ENCODE measurements at regions not wholly inside any gene's neighbourhood (a gene's known extent, or its start where the extent isn't known, plus 50 kb on each side); places are given as distances from the start of the nearest gene placed in this dataset.

- no peak for FAIRE-seq
- H3K36me3 ChIP-seq = no peaks in the 10 kb centered on the region
- no peaks in the 10 kb centered on the region for H3K4me1 ChIP-seq
- no peaks in the 10 kb centered on the region for H3K9me3 ChIP-seq
- H3K27me3 ChIP-seq = no peaks in the 10 kb centered on the region
- DNase-seq = no peak
- intact Hi-C loops (cut with DNase I) = no loop called here
- no peak overlapping the region for H3K4me3 ChIP-seq
- TF ChIP-seq, protein P1, sequence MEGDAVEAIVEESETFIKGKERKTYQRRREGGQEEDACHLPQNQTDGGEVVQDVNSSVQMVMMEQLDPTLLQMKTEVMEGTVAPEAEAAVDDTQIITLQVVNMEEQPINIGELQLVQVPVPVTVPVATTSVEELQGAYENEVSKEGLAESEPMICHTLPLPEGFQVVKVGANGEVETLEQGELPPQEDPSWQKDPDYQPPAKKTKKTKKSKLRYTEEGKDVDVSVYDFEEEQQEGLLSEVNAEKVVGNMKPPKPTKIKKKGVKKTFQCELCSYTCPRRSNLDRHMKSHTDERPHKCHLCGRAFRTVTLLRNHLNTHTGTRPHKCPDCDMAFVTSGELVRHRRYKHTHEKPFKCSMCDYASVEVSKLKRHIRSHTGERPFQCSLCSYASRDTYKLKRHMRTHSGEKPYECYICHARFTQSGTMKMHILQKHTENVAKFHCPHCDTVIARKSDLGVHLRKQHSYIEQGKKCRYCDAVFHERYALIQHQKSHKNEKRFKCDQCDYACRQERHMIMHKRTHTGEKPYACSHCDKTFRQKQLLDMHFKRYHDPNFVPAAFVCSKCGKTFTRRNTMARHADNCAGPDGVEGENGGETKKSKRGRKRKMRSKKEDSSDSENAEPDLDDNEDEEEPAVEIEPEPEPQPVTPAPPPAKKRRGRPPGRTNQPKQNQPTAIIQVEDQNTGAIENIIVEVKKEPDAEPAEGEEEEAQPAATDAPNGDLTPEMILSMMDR (IDR thresholded peaks at IDR 0.05) = no peak
- peak in 1 of 4 donors; percentile 35 for ATAC-seq
- no peak overlapping the region for H3K27ac ChIP-seq
- WGBS, 2 donors = 68 to 73% methylated on average over 11 of the region's 11 CpGs
Measured at GRCh38 chr16:48452991-48453760, 68.0 kb upstream of the SIAH1 start.

DNA sequence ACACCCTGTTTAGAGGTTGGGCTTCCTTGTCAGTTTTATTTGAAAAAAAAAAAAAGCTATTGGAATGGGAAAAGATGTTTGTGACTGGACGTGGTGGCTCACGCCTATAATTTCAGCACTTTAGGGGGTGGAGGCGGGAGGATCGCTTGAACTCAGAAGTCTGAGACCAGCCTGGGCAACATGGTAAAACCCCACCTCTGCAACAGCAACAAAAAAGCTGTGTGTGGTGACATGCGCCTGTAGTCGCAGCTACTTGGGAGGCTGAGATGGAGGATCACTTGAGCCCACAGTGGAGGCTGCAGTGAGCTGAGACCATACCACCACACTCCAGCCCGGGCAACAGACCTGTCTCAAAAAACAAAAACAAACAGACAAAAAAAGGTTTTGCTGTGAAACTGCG lies 66.1 kb upstream of the SIAH1 start:
- Histone ChIP-seq H3K9me3 (no peaks in the 10 kb centered on the region), H3K4me3 (no peak overlapping the region), H3K4me1 (no peaks in the 10 kb centered on the region), H3K27me3 (no peaks in the 10 kb centered on the region), H3K36me3 (no peaks in the 10 kb centered on the region), H3K27ac (no peak overlapping the region)
- intact Hi-C loops (cut with DNase I) = no loop called here
- TF ChIP-seq, protein P1 (IDR thresholded peaks at IDR 0.05) = no peak
- no peak for DNase-seq
- 92 to 94% methylated on average over 8 of the region's 8 CpGs for WGBS, 2 donors
- FAIRE-seq = no peak
- no peak for ATAC-seq

DNA sequence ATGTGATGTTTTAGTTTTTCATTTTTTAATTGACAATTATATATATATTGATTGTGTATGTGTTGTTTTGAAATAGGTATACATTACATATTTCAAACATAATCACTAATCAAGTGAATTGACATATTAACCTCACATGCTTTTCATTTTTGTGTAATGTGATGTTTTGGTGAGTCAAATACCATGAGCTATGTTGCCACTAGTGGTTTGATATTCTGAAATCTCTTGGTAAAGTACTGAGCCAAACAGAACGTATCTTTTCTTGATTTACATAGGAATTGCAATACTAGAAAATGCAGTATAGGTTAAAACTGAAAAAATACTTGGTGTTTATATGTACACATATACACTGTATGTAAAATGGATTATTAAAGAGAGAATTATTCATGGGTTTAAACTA lies 65.2 kb upstream of the SIAH1 start:
- Histone ChIP-seq H3K4me3 (no peak overlapping the region), H3K9me3 (no peaks in the 10 kb centered on the region), H3K4me1 (no peaks in the 10 kb centered on the region), H3K27me3 (no peaks in the 10 kb centered on the region), H3K36me3 (no peaks in the 10 kb centered on the region), H3K27ac (no peak overlapping the region)
- TF ChIP-seq, protein P1 (IDR thresholded peaks at IDR 0.05) = no peak
- intact Hi-C loops (cut with DNase I) = no loop called here
- DNase-seq (no peak), ATAC-seq (no peak), FAIRE-seq (no peak)
- 32 to 35% methylated on average over 1 of the region's 1 CpG for WGBS, 2 donors

- H3K27me3 ChIP-seq = no peaks in the 10 kb centered on the region
- no peak for FAIRE-seq
- H3K9me3 ChIP-seq = no peaks in the 10 kb centered on the region
- no peak for ATAC-seq
- H3K4me1 ChIP-seq = no peaks in the 10 kb centered on the region
- H3K36me3 ChIP-seq = no peaks in the 10 kb centered on the region
- WGBS, 2 donors = 93% methylated on average over 9 of the region's 9 CpGs
- no peak for DNase-seq
- TF ChIP-seq, protein P1 (IDR thresholded peaks at IDR 0.05) = no peak
- intact Hi-C loops (cut with DNase I) = no loop called here
- no peak overlapping the region for H3K4me3 ChIP-seq
- H3K27ac ChIP-seq = no peak overlapping the region
Measured at GRCh38 chr16:48448841-48449481, 63.7 kb upstream of the SIAH1 start.

DNA sequence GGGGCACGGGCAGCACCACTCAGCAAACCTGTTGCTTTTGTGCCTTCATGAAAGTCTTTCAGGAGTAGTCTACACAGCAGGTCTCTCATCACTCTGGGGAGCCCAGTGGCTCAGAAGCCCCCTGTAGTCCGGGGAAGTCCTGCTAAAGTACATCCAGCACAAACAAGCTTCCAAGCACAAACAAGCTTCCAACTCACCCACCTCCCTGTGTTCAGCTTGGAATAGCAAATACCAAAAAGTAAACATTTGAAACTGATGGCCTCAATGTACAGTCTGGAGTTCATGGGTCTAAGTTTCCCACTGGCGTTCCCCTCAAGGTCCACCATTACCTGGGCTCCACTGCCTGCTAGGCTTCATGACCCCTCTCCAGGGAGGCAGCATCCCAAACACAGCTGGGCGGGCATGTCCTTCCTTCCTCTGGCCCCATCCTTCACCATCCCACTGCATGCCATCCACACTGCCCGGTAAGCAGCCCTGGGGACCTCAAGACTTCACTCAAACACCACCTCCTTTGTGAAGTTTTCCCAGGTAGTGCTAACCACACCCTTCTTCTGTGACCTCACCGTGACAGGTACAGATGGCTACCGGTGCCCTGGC lies 62.8 kb upstream of the SIAH1 start:
- DNase-seq (no peak), FAIRE-seq (no peak), ATAC-seq (no peak)
- intact Hi-C loops (cut with DNase I) = no loop called here
- Histone ChIP-seq H3K4me1 (no peaks in the 10 kb centered on the region), H3K4me3 (no peak overlapping the region), H3K27ac (no peak overlapping the region), H3K27me3 (no peaks in the 10 kb centered on the region), H3K9me3 (no peaks in the 10 kb centered on the region), H3K36me3 (no peaks in the 10 kb centered on the region)
- 72 to 78% methylated on average over 7 of the region's 7 CpGs for WGBS, 2 donors
- TF ChIP-seq, protein P1 (IDR thresholded peaks at IDR 0.05) = no peak

Measured in pancreas (tissue), 10 donors.